ENCODE measurements at regions not wholly inside any gene's neighbourhood (a gene's known extent, or its start where the extent isn't known, plus 50 kb on each side); places are given as distances from the start of the nearest gene placed in this dataset.

DNA sequence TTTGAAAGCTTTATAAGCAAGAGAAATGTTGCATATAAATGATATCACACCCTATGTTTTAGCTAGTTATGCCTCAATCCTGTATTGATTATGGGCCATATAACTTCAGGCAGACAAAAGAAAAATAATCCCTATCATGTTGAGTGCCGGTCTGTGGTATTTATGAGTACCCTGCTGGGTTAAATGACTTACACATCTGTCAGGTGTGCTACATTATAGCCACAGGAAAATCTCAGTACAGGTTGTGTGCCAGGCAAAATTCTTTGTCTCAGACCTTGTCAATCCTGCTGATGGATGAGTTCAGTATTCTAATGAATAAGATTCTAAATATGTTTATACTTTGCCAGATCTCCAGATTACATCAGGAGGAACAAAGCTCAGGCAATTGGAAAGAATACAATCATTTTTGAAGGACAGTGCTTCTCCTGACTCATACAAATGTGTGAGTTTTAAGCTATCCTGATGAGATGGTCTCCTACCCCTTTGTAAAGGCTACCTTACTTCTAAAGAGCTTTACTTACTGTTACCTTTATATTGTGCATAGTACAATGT is 109.8 kb upstream of the FOXG1 start:
- Histone ChIP-seq H3K27ac (ENCODE audit: low read depth, low read length, poor library complexity, severe bottlenecking) (no peak overlapping the region), H3K36me3 (ENCODE audit: insufficient read depth, low read length, poor library complexity, severe bottlenecking) (no peaks in the 10 kb centered on the region), H3K27me3 (replicated peaks; ENCODE audit: insufficient read depth, low read depth, low read length, poor library complexity) (no peaks in the 10 kb centered on the region), H3K4me1 (ENCODE audit: insufficient read depth, low read length, poor library complexity, severe bottlenecking) (no peaks in the 10 kb centered on the region), H3K9me3 (ENCODE audit: low read depth, low read length, poor library complexity, severe bottlenecking) (no peaks in the 10 kb centered on the region), H3K4me3 (ENCODE audit: low read depth, low read length, poor library complexity, severe bottlenecking) (no peak overlapping the region)
- no peak for TF ChIP-seq EZH2 (IDR thresholded peaks at IDR 0.05; ENCODE audit: borderline replicate concordance, low read depth, low read length, poor library complexity, severe bottlenecking)
- ChIA-PET CTCF (interaction anchor here (0.6 kb wide), 1 partner anchor 283 kb away, joined by 12 read pairs; no protein-coding TSS in a partner anchor), POLR2A (ENCODE audit: low non-redundant PET) (no interaction called here)
- DNase-seq (ENCODE audit: low spot score): no peak
- intact Hi-C loops (cut with micrococcal nuclease; ENCODE audit: unreplicated experiment): no loop called here
- no TSS peak for BruUV-seq (replicated peaks)

DNA sequence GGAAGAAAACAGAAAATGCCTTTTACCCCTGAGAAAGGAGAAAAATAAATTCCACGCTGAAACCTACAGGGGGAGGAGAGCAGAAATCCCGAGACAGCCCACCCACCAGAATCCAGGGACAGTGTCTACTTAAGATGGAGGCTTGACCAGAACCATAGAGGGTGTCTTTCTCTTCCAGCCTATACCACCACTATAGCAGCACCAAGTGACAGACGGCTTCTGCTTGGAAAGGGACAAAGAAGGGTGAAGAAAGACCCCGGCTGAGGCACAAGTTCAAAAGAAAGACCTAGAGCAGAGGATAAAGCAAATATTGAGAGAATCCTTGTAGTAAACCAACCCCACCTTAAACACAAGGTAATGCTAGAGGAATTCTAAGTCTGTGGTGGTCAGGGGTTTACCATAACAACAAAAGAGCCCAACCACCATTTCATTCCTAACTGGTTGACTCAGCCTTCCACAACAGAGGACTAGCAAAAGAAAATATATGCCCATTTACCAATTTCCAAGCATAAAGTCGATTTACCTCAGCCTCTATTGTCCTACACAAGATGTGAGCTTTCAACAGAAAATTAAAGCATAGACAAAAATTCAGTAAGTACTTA is 105.3 kb upstream of the FOXG1 start:
- Histone ChIP-seq H3K27me3 (replicated peaks; ENCODE audit: insufficient read depth, low read depth, low read length, poor library complexity) (no peaks in the 10 kb centered on the region), H3K4me3 (ENCODE audit: low read depth, low read length, poor library complexity, severe bottlenecking) (no peak overlapping the region), H3K27ac (ENCODE audit: low read depth, low read length, poor library complexity, severe bottlenecking) (no peak overlapping the region), H3K36me3 (ENCODE audit: insufficient read depth, low read length, poor library complexity, severe bottlenecking) (no peaks in the 10 kb centered on the region), H3K4me1 (ENCODE audit: insufficient read depth, low read length, poor library complexity, severe bottlenecking) (no peaks in the 10 kb centered on the region), H3K9me3 (ENCODE audit: low read depth, low read length, poor library complexity, severe bottlenecking) (no peaks in the 10 kb centered on the region)
- BruUV-seq (replicated peaks): no TSS peak
- POLR2A ChIA-PET (ENCODE audit: low non-redundant PET): no interaction called here
- intact Hi-C loops (cut with micrococcal nuclease; ENCODE audit: unreplicated experiment): no loop called here
- TF ChIP-seq EZH2 (IDR thresholded peaks at IDR 0.05; ENCODE audit: borderline replicate concordance, low read depth, low read length, poor library complexity, severe bottlenecking): no peak
- TF ChIP-seq, protein P1, sequence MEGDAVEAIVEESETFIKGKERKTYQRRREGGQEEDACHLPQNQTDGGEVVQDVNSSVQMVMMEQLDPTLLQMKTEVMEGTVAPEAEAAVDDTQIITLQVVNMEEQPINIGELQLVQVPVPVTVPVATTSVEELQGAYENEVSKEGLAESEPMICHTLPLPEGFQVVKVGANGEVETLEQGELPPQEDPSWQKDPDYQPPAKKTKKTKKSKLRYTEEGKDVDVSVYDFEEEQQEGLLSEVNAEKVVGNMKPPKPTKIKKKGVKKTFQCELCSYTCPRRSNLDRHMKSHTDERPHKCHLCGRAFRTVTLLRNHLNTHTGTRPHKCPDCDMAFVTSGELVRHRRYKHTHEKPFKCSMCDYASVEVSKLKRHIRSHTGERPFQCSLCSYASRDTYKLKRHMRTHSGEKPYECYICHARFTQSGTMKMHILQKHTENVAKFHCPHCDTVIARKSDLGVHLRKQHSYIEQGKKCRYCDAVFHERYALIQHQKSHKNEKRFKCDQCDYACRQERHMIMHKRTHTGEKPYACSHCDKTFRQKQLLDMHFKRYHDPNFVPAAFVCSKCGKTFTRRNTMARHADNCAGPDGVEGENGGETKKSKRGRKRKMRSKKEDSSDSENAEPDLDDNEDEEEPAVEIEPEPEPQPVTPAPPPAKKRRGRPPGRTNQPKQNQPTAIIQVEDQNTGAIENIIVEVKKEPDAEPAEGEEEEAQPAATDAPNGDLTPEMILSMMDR (conservative IDR thresholded peaks at IDR 0.05; ENCODE audit: low read depth, low read length): no peak
- DNase-seq (ENCODE audit: low spot score): no peak
- CTCF ChIA-PET: no interaction called here

DNA sequence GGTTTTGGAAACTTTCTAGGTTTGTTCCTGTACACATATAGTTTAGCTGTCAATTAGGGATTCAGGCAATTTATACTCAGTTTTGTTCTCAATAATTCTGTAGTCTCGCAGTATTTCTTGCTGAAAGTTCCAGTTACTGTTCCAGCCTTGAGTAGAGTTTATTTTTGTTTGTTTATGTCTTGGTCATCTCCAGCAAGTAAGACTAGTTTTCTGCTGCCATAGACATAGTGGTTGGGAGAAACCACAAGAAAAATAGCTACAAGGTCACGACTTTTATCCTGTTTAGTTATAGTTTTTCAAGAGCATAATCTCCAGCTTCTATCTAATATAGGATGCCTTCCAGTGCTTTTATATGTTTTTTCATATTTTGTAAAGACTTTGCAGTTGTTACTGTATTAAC is 99.6 kb upstream of the FOXG1 start:
- intact Hi-C loops (cut with micrococcal nuclease; ENCODE audit: unreplicated experiment): no loop called here
- H3K4me3 ChIP-seq (ENCODE audit: low read depth, low read length, poor library complexity, severe bottlenecking): no peak overlapping the region
- no peak overlapping the region for H3K27ac ChIP-seq (ENCODE audit: low read depth, low read length, poor library complexity, severe bottlenecking)
- TF ChIP-seq, protein P1 (conservative IDR thresholded peaks at IDR 0.05; ENCODE audit: low read depth, low read length): no peak
- TF ChIP-seq EZH2 (IDR thresholded peaks at IDR 0.05; ENCODE audit: borderline replicate concordance, low read depth, low read length, poor library complexity, severe bottlenecking): no peak
- no peaks in the 10 kb centered on the region for H3K27me3 ChIP-seq (replicated peaks; ENCODE audit: insufficient read depth, low read depth, low read length, poor library complexity)
- ChIA-PET CTCF (no interaction called here), POLR2A (ENCODE audit: low non-redundant PET) (no interaction called here)
- no peaks in the 10 kb centered on the region for H3K4me1 ChIP-seq (ENCODE audit: insufficient read depth, low read length, poor library complexity, severe bottlenecking)
- no peak for DNase-seq (ENCODE audit: low spot score)
- no peaks in the 10 kb centered on the region for H3K9me3 ChIP-seq (ENCODE audit: low read depth, low read length, poor library complexity, severe bottlenecking)
- H3K36me3 ChIP-seq (ENCODE audit: insufficient read depth, low read length, poor library complexity, severe bottlenecking): no peaks in the 10 kb centered on the region
- BruUV-seq (replicated peaks): no TSS peak

DNA sequence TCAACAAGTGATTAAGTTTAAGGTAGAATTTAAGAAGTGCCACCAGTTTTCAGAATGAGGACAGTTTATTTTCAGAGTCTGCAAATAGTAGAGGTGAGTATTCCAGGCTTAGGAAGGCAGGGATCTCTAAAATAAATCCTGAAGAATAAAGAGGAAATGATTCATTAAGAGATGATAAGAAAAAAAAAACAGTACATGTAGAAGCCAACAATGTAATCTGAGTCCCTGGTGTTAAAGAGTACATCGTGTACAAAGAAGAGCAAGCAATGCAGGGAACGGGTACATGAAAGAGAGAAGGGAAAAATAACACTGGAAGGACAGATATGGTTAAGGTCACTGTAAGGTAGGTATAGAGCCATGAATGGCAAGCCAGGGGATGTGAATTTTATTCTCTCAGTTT is 95.2 kb upstream of the FOXG1 start:
- H3K27ac ChIP-seq (ENCODE audit: low read depth, low read length, poor library complexity, severe bottlenecking): no peak overlapping the region
- TF ChIP-seq, protein P1 (conservative IDR thresholded peaks at IDR 0.05; ENCODE audit: low read depth, low read length): no peak
- TF ChIP-seq EZH2 (IDR thresholded peaks at IDR 0.05; ENCODE audit: borderline replicate concordance, low read depth, low read length, poor library complexity, severe bottlenecking): no peak
- peak; percentile 3 for DNase-seq (ENCODE audit: low spot score)
- ChIA-PET POLR2A (ENCODE audit: low non-redundant PET) (no interaction called here), CTCF (no interaction called here)
- no peaks in the 10 kb centered on the region for H3K9me3 ChIP-seq (ENCODE audit: low read depth, low read length, poor library complexity, severe bottlenecking)
- H3K27me3 ChIP-seq (replicated peaks; ENCODE audit: insufficient read depth, low read depth, low read length, poor library complexity): no peaks in the 10 kb centered on the region
- no TSS peak for BruUV-seq (replicated peaks)
- H3K36me3 ChIP-seq (ENCODE audit: insufficient read depth, low read length, poor library complexity, severe bottlenecking): no peaks in the 10 kb centered on the region
- no peaks in the 10 kb centered on the region for H3K4me1 ChIP-seq (ENCODE audit: insufficient read depth, low read length, poor library complexity, severe bottlenecking)
- no peak overlapping the region for H3K4me3 ChIP-seq (ENCODE audit: low read depth, low read length, poor library complexity, severe bottlenecking)
- intact Hi-C loops (cut with micrococcal nuclease; ENCODE audit: unreplicated experiment): no loop called here

Measured in A673 (cell line).